ENCODE measurements at regions not wholly inside any gene's neighbourhood (a gene's known extent, or its start where the extent isn't known, plus 50 kb on each side); places are given as distances from the start of the nearest gene placed in this dataset.
"Not testable (repeated sequence)": the region's sequence is repeated elsewhere in the genome, so short reads cannot be mapped to it uniquely, and the experiment has no call there.

- no peak overlapping the region for H3K27ac ChIP-seq (ENCODE audit: low read depth)
- no peaks in the 10 kb centered on the region for H3K4me1 ChIP-seq (ENCODE audit: insufficient read depth)
- DNase-seq (ENCODE audit: extremely low spot score), result no peak
- H3K4me3 ChIP-seq (ENCODE audit: low read depth, low read length), result no peak overlapping the region
- 51% methylated on average over 4 of the region's 4 CpGs for WGBS
- H3K36me3 ChIP-seq (ENCODE audit: insufficient read depth), result no peaks in the 10 kb centered on the region
Measured at GRCh38 chr15:79561982-79562381, 129.8 kb downstream of the MINAR1 start.

GRCh38 chr15:79562403-79562815, 130.3 kb downstream of the MINAR1 start:
- no peak for DNase-seq (ENCODE audit: extremely low spot score)
- H3K4me1 ChIP-seq (ENCODE audit: insufficient read depth), result no peaks in the 10 kb centered on the region
- H3K27ac ChIP-seq (ENCODE audit: low read depth), result no peak overlapping the region
- no peak overlapping the region for H3K4me3 ChIP-seq (ENCODE audit: low read depth, low read length)
- no peaks in the 10 kb centered on the region for H3K36me3 ChIP-seq (ENCODE audit: insufficient read depth)
- WGBS, result 26% methylated on average over 14 of the region's 14 CpGs

GRCh38 chr15:79562899-79563298, 130.8 kb downstream of the MINAR1 start:
- no peak overlapping the region for H3K4me3 ChIP-seq (ENCODE audit: low read depth, low read length)
- H3K36me3 ChIP-seq (ENCODE audit: insufficient read depth), result no peaks in the 10 kb centered on the region
- WGBS, result 80% methylated on average over 10 of the region's 10 CpGs
- no peak overlapping the region for H3K27ac ChIP-seq (ENCODE audit: low read depth)
- H3K4me1 ChIP-seq (ENCODE audit: insufficient read depth), result no peaks in the 10 kb centered on the region
- DNase-seq (ENCODE audit: extremely low spot score), result no peak

- Histone ChIP-seq H3K27ac (ENCODE audit: low read depth) (no peak overlapping the region), H3K4me1 (ENCODE audit: insufficient read depth) (no peaks in the 10 kb centered on the region), H3K36me3 (ENCODE audit: insufficient read depth) (no peaks in the 10 kb centered on the region), H3K4me3 (ENCODE audit: low read depth, low read length) (no peak overlapping the region)
- WGBS, result 39% methylated on average over 2 of the region's 2 CpGs
- no peak for DNase-seq (ENCODE audit: extremely low spot score)
Measured at GRCh38 chr15:79570004-79570403, 137.9 kb downstream of the MINAR1 start.

- H3K36me3 ChIP-seq (ENCODE audit: insufficient read depth), result no peaks in the 10 kb centered on the region
- no peak for DNase-seq (ENCODE audit: extremely low spot score)
- no peak overlapping the region for H3K4me3 ChIP-seq (ENCODE audit: low read depth, low read length)
- H3K4me1 ChIP-seq (ENCODE audit: insufficient read depth), result no peaks in the 10 kb centered on the region
- no peak overlapping the region for H3K27ac ChIP-seq (ENCODE audit: low read depth)
- 49% methylated on average over 6 of the region's 6 CpGs for WGBS
Measured at GRCh38 chr15:79572691-79573404, 140.7 kb downstream of the MINAR1 start.

- DNase-seq (ENCODE audit: extremely low spot score); H3K4me1 ChIP-seq (ENCODE audit: insufficient read depth); H3K4me3 ChIP-seq (ENCODE audit: low read depth, low read length); H3K36me3 ChIP-seq (ENCODE audit: insufficient read depth); H3K27ac ChIP-seq (ENCODE audit: low read depth): not testable (repeated sequence)
- 75% methylated on average over 2 of the region's 2 CpGs for WGBS
Measured at GRCh38 chr15:79574431-79575273, 142.5 kb downstream of the MINAR1 start.

- no peak overlapping the region for H3K4me3 ChIP-seq (ENCODE audit: low read depth, low read length)
- no peaks in the 10 kb centered on the region for H3K36me3 ChIP-seq (ENCODE audit: insufficient read depth)
- no peaks in the 10 kb centered on the region for H3K4me1 ChIP-seq (ENCODE audit: insufficient read depth)
- no peak for DNase-seq (ENCODE audit: extremely low spot score)
- H3K27ac ChIP-seq (ENCODE audit: low read depth), result no peak overlapping the region
Measured at GRCh38 chr15:79582650-79583049, 150.5 kb downstream of the MINAR1 start.

- no peaks in the 10 kb centered on the region for H3K36me3 ChIP-seq (ENCODE audit: insufficient read depth)
- no peak overlapping the region for H3K4me3 ChIP-seq (ENCODE audit: low read depth, low read length)
- 77% methylated on average over 6 of the region's 6 CpGs for WGBS
- DNase-seq (ENCODE audit: extremely low spot score), result no peak
- H3K27ac ChIP-seq (ENCODE audit: low read depth), result no peak overlapping the region
- no peaks in the 10 kb centered on the region for H3K4me1 ChIP-seq (ENCODE audit: insufficient read depth)
Measured at GRCh38 chr15:79592126-79592525, 160.0 kb downstream of the MINAR1 start.

GRCh38 chr15:79593119-79593869, 161.2 kb downstream of the MINAR1 start:
- no peak overlapping the region for H3K27ac ChIP-seq (ENCODE audit: low read depth)
- DNase-seq (ENCODE audit: extremely low spot score), result no peak
- no peaks in the 10 kb centered on the region for H3K36me3 ChIP-seq (ENCODE audit: insufficient read depth)
- H3K4me3 ChIP-seq (ENCODE audit: low read depth, low read length), result no peak overlapping the region
- 37% methylated on average over 4 of the region's 4 CpGs for WGBS
- H3K4me1 ChIP-seq (ENCODE audit: insufficient read depth), result no peaks in the 10 kb centered on the region

- no peaks in the 10 kb centered on the region for H3K4me1 ChIP-seq (ENCODE audit: insufficient read depth)
- H3K27ac ChIP-seq (ENCODE audit: low read depth), result no peak overlapping the region
- DNase-seq (ENCODE audit: extremely low spot score), result no peak
- no peak overlapping the region for H3K4me3 ChIP-seq (ENCODE audit: low read depth, low read length)
- 86% methylated on average over 6 of the region's 6 CpGs for WGBS
- H3K36me3 ChIP-seq (ENCODE audit: insufficient read depth), result no peaks in the 10 kb centered on the region
Measured at GRCh38 chr15:79595306-79595705, 163.2 kb downstream of the MINAR1 start.

GRCh38 chr15:79595995-79596622, 164.0 kb downstream of the MINAR1 start:
- Histone ChIP-seq H3K4me3 (ENCODE audit: low read depth, low read length) (no peak overlapping the region), H3K4me1 (ENCODE audit: insufficient read depth) (no peaks in the 10 kb centered on the region), H3K27ac (ENCODE audit: low read depth) (no peak overlapping the region), H3K36me3 (ENCODE audit: insufficient read depth) (no peaks in the 10 kb centered on the region)
- 43% methylated on average over 4 of the region's 4 CpGs for WGBS
- DNase-seq (ENCODE audit: extremely low spot score), result peak; percentile 18

GRCh38 chr15:79598639-79599038, 166.5 kb downstream of the MINAR1 start:
- DNase-seq (ENCODE audit: extremely low spot score), result no peak
- H3K4me1 ChIP-seq (ENCODE audit: insufficient read depth), result no peaks in the 10 kb centered on the region
- no peak overlapping the region for H3K4me3 ChIP-seq (ENCODE audit: low read depth, low read length)
- no peak overlapping the region for H3K27ac ChIP-seq (ENCODE audit: low read depth)
- WGBS, result 73% methylated on average over 1 of the region's 1 CpG
- no peaks in the 10 kb centered on the region for H3K36me3 ChIP-seq (ENCODE audit: insufficient read depth)

- no peak overlapping the region for H3K4me3 ChIP-seq (ENCODE audit: low read depth, low read length)
- H3K36me3 ChIP-seq (ENCODE audit: insufficient read depth), result no peaks in the 10 kb centered on the region
- no peak for DNase-seq (ENCODE audit: extremely low spot score)
- no peaks in the 10 kb centered on the region for H3K4me1 ChIP-seq (ENCODE audit: insufficient read depth)
- 81% methylated on average over 7 of the region's 7 CpGs for WGBS
- no peak overlapping the region for H3K27ac ChIP-seq (ENCODE audit: low read depth)
Measured at GRCh38 chr15:79601405-79602086, 169.4 kb downstream of the MINAR1 start.

Measured in urinary bladder (tissue), 3 donors.